Left ventricle myocardium inferior (tissue), 1 donor: ENCODE measurements at regions not wholly inside any gene's neighbourhood (a gene's known extent, or its start where the extent isn't known, plus 50 kb on each side); places are given as distances from the start of the nearest gene placed in this dataset.

Experiments used
- DNase-seq: peaks from one replicate; pipeline ENCODE4 v3.0.0-alpha.2; 2020
- H3K27ac ChIP-seq: fragments of 200-600 bp; replicated peaks from 2 replicates; pipeline ENCODE4 v1.8.0; 2021
- H3K27me3 ChIP-seq: fragments of 200-600 bp; 2 replicates; pipeline ENCODE4 v1.8.0; 2021; ENCODE audit warnings: low read depth
- H3K36me3 ChIP-seq: fragments of 200-600 bp; 2 replicates; pipeline ENCODE4 v1.8.0; 2021
- H3K4me1 ChIP-seq: fragments of 200-600 bp; 2 replicates; pipeline ENCODE4 v1.8.0; 2021
- H3K4me3 ChIP-seq: fragments of 200-600 bp; 2 replicates; pipeline ENCODE4 v1.8.0; 2021; ENCODE audit warnings: mild to moderate bottlenecking, moderate library complexity
- H3K9me3 ChIP-seq: fragments of 200-600 bp; replicated peaks from 2 replicates; pipeline ENCODE4 v1.8.0; 2021
- CTCF ChIP-seq: fragments of 200-600 bp; IDR thresholded peaks from 2 replicates; pipeline ENCODE4 v1.8.0; 2021; ENCODE audit warnings: antibody characterized with exemption, mild to moderate bottlenecking, borderline replicate concordance
- intact Hi-C: fragments of 100-400 bp; cut with micrococcal nuclease; formaldehyde crosslinking; loops from one replicate; pipeline ENCODE4 v1.11.0; 2022
- donor health status: DM: no; HTN: yes; CAD: no; lungs with severe emphysema.

- TF ChIP-seq CTCF = no peak
- H3K4me1 ChIP-seq = no peaks in the 10 kb centered on the region
- H3K4me3 ChIP-seq = no peak overlapping the region
- H3K9me3 ChIP-seq = no peaks in the 10 kb centered on the region
- no peak for DNase-seq
- intact Hi-C loops = no loop called here
- H3K36me3 ChIP-seq = no peaks in the 10 kb centered on the region
- no peak overlapping the region for H3K27ac ChIP-seq
- H3K27me3 ChIP-seq = no peaks in the 10 kb centered on the region
Observed at GRCh38 chr4:79266136-79266535, 59.7 kb downstream of the NAA11 start.

GRCh38 chr4:79259242-79259641, 66.6 kb downstream of the NAA11 start:
- Histone ChIP-seq H3K9me3 (no peaks in the 10 kb centered on the region), H3K4me3 (no peak overlapping the region), H3K36me3 (no peaks in the 10 kb centered on the region), H3K4me1 (peaks cover 5% of the 10 kb centered on the region), H3K27me3 (no peaks in the 10 kb centered on the region), H3K27ac (no peak overlapping the region)
- intact Hi-C loops = no loop called here
- TF ChIP-seq CTCF = no peak
- DNase-seq = no peak

GRCh38 chr4:79258614-79259176, 67.2 kb downstream of the NAA11 start:
- Histone ChIP-seq H3K36me3 (no peaks in the 10 kb centered on the region), H3K27ac (no peak overlapping the region), H3K4me1 (peaks cover 5% of the 10 kb centered on the region), H3K9me3 (no peaks in the 10 kb centered on the region), H3K4me3 (no peak overlapping the region), H3K27me3 (no peaks in the 10 kb centered on the region)
- no peak for TF ChIP-seq CTCF
- DNase-seq = no peak
- intact Hi-C loops = no loop called here

GRCh38 chr4:79257953-79258613, 67.8 kb downstream of the NAA11 start:
- H3K9me3 ChIP-seq = no peaks in the 10 kb centered on the region
- H3K27ac ChIP-seq = no peak overlapping the region
- H3K27me3 ChIP-seq = no peaks in the 10 kb centered on the region
- H3K4me1 ChIP-seq = peaks cover 5% of the 10 kb centered on the region
- no peaks in the 10 kb centered on the region for H3K36me3 ChIP-seq
- TF ChIP-seq CTCF = no peak
- intact Hi-C loops = no loop called here
- no peak overlapping the region for H3K4me3 ChIP-seq
- DNase-seq = no peak

GRCh38 chr4:79255793-79256192, 70.1 kb downstream of the NAA11 start:
- H3K9me3 ChIP-seq = no peaks in the 10 kb centered on the region
- TF ChIP-seq CTCF = no peak
- H3K27me3 ChIP-seq = no peaks in the 10 kb centered on the region
- DNase-seq = no peak
- no peak overlapping the region for H3K27ac ChIP-seq
- intact Hi-C loops = no loop called here
- no peaks in the 10 kb centered on the region for H3K36me3 ChIP-seq
- peaks cover 5% of the 10 kb centered on the region for H3K4me1 ChIP-seq
- no peak overlapping the region for H3K4me3 ChIP-seq
